Aorta (tissue), 5 donors: ENCODE measurements at regions not wholly inside any gene's neighbourhood (a gene's known extent, or its start where the extent isn't known, plus 50 kb on each side); places are given as distances from the start of the nearest gene placed in this dataset.

ENCODE experiments used
- ATAC-seq: fragments of 200-7000 bp; cut with Tn5 transposase; one replicate; pipeline ENCODE4 v1.9.1; 2022; ENCODE audit warnings: moderate library complexity; ENCODE audit not compliant: low FRiP score
- DNase-seq, 2 donors: peaks; one replicate each; pipeline ENCODE4 v3.0.0-alpha.2; 2020
- H3K27ac ChIP-seq, 2 donors: one replicate each; pipeline ENCODE4 v1.5.1; 2013; ENCODE audit warnings: low read length in 2 of 2, mild to moderate bottlenecking in 2 of 2, moderate library complexity in 2 of 2, control low read depth in 1 of 2, inconsistent platforms in 1 of 2, low read depth in 1 of 2
- H3K27me3 ChIP-seq, 2 donors: one replicate each; pipeline ENCODE4 v1.6.1; 2013; ENCODE audit warnings: control low read depth in 1 of 2, low read length in 1 of 2, mild to moderate bottlenecking in 1 of 2, moderate library complexity in 1 of 2; ENCODE audit not compliant: insufficient read depth in 2 of 2, control insufficient read depth in 1 of 2
- H3K36me3 ChIP-seq, 2 donors: one replicate each; pipeline ENCODE4 v1.6.1; 2013; ENCODE audit warnings: control low read depth in 1 of 2, low read length in 1 of 2, mild to moderate bottlenecking in 1 of 2; ENCODE audit not compliant: insufficient read depth in 2 of 2, control insufficient read depth in 1 of 2
- H3K4me1 ChIP-seq, 2 donors: one replicate each; pipeline ENCODE4 v1.6.1; 2013; ENCODE audit warnings: low read length in 2 of 2, control low read depth in 1 of 2, mild to moderate bottlenecking in 1 of 2, moderate library complexity in 1 of 2; ENCODE audit not compliant: insufficient read depth in 2 of 2, control insufficient read depth in 1 of 2
- H3K4me3 ChIP-seq, 2 donors: one replicate each; pipeline ENCODE4 v1.5.1; 2013; ENCODE audit warnings: low read length in 2 of 2, control low read depth in 1 of 2, mild to moderate bottlenecking in 1 of 2
- H3K9me3 ChIP-seq: one replicate; pipeline ENCODE4 v1.6.1; 2013; ENCODE audit warnings: mild to moderate bottlenecking, low read length; ENCODE audit not compliant: control insufficient read depth
- WGBS, 2 donors: extraction: QIAGEN DNeasy Blood & Tissue Kit; methylation state at CpG; one replicate each; pipeline ENCODE4 v1.1.7; 2013; 5-methylcytosine and 5-hydroxymethylcytosine counted together
- intact Hi-C, 2 donors: fragments of 100-400 bp; cut with DNase I; formaldehyde crosslinking; loops; one replicate each; pipeline versions ENCODE4 v1.14.2 to v1.15.0; 2022
- donor health status: healthy with polysubstance abuse.
- donor health status: Bipolar disorder and iron deficiency.
- donor health status: DM: no; HTN: no; CAD: no.
- donor health status: DM: no; HTN: no; CAD: no.
- donor health status: DM: yes; HTN: yes; CAD: no.

DNA sequence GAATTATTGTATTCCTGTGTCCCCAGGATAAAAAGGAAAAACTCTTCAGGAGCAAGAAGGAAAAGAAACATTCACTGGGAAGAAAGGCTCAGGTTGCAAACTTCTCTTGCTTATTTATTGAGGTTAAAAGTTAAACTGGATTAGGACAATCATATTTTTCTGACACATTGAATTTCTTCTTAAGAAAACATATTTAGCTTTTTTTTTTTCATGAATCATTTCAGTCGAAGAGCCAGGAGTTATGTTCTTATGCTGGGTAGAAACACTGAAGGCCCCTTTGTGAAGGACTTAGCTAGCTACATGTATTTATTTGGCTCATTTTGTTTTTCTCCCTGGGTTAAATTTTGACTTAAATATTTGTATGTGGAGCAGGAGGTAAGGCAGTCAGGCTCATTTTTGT, 434.0 kb downstream of the KLF5 start:
- H3K9me3 ChIP-seq, result no peaks in the 10 kb centered on the region
- no peak for DNase-seq
- H3K27me3 ChIP-seq, result no peaks in the 10 kb centered on the region
- no peak for ATAC-seq
- no peak overlapping the region for H3K4me3 ChIP-seq
- intact Hi-C loops, result no loop called here
- WGBS, 2 donors, result 15 to 16% methylated on average over 1 of the region's 1 CpG
- peaks cover 0 to 4% of the 10 kb centered on the region in 2 donors for H3K4me1 ChIP-seq
- no peaks in the 10 kb centered on the region for H3K36me3 ChIP-seq
- H3K27ac ChIP-seq, result no peak overlapping the region

GRCh38 chr13:73482556-73482955, 423.8 kb downstream of the KLF5 start:
- Histone ChIP-seq H3K27ac (no peak overlapping the region), H3K4me3 (no peak overlapping the region), H3K27me3 (no peaks in the 10 kb centered on the region), H3K9me3 (no peaks in the 10 kb centered on the region), H3K36me3 (no peaks in the 10 kb centered on the region), H3K4me1 (peaks cover 0 to 2% of the 10 kb centered on the region in 2 donors)
- DNase-seq, result no peak
- intact Hi-C loops, result no loop called here
- ATAC-seq, result no peak
- WGBS, 2 donors, result 43 to 47% methylated on average over 1 of the region's 1 CpG

DNA sequence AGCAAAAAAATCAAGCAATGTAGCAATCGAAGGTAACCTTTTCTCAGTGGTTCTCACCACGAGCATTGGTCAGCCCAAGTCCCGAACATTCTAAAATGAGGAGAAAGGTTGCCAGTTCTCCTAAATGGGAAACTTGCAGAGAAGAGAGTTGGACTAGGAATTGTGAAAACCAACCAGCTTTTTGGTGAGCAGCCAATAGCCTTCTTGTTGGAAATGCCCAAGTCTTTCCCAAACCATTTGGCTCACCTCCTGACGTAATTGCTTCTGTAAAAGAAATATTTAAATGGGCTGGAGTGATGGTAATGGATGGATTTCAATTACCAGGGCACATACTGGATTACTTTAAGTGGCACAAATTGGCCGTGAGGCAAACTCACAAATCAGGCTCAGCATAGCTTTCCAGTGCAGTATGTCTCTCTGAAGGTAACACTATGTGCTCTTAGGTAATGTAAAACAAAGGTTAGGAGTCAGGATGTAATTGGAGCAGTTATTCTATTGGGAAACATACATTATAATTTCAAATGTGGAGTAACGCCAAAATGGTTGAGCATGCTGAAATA, 423.2 kb downstream of the KLF5 start:
- ATAC-seq, result no peak

GRCh38 chr13:73480779-73481559, 422.2 kb downstream of the KLF5 start:
- ATAC-seq, result no peak
- 4 to 11% methylated on average over 2 of the region's 2 CpGs for WGBS, 2 donors
- H3K27ac ChIP-seq, result no peak overlapping the region
- H3K4me1 ChIP-seq, result peaks cover 0 to 2% of the 10 kb centered on the region in 2 donors
- no peaks in the 10 kb centered on the region for H3K27me3 ChIP-seq
- DNase-seq, result no peak
- intact Hi-C loops, result no loop called here
- no peaks in the 10 kb centered on the region for H3K36me3 ChIP-seq
- no peaks in the 10 kb centered on the region for H3K9me3 ChIP-seq
- no peak overlapping the region for H3K4me3 ChIP-seq

More for the DNA sequence above, 423.2 kb downstream of the KLF5 start:
- Histone ChIP-seq H3K9me3 (no peaks in the 10 kb centered on the region), H3K4me3 (no peak overlapping the region), H3K27me3 (no peaks in the 10 kb centered on the region), H3K27ac (no peak overlapping the region), H3K36me3 (no peaks in the 10 kb centered on the region), H3K4me1 (peaks cover 0 to 2% of the 10 kb centered on the region in 2 donors)
- no peak for DNase-seq
- intact Hi-C loops, result no loop called here
- WGBS, 2 donors, result 41 to 43% methylated on average over 6 of the region's 6 CpGs

DNA sequence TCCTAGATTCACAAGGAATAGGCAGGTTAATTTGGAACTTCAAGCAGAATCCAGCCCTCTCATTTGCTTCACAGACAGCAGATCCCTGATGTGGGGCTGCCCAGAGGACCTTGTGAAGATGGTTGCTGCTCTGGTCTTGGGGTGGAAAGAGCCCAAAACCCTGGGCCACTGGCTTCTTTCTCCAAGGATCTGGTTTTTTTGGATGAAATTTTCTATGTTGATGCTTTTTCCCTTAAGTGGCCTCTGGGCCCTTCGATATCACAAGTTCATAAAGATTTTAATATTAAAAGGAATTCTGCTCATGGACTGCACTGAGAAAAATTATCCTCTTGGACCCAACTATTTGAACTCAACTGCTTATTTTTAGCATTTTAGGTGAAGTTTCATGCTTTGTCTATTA, 421.1 kb downstream of the KLF5 start:
- DNase-seq (no peak), ATAC-seq (no peak)
- no peak overlapping the region for H3K4me3 ChIP-seq
- H3K27ac ChIP-seq, result no peak overlapping the region
- H3K27me3 ChIP-seq, result no peaks in the 10 kb centered on the region
- peaks cover 0 to 2% of the 10 kb centered on the region in 2 donors for H3K4me1 ChIP-seq
- intact Hi-C loops, result no loop called here
- H3K9me3 ChIP-seq, result no peaks in the 10 kb centered on the region
- WGBS, 2 donors, result 81 to 86% methylated on average over 1 of the region's 1 CpG
- H3K36me3 ChIP-seq, result no peaks in the 10 kb centered on the region

- no peak overlapping the region for H3K27ac ChIP-seq
- peaks cover 0 to 2% of the 10 kb centered on the region in 2 donors for H3K4me1 ChIP-seq
- 89 to 99% methylated on average over 1 of the region's 1 CpG for WGBS, 2 donors
- no peaks in the 10 kb centered on the region for H3K9me3 ChIP-seq
- ATAC-seq, result no peak
- no peaks in the 10 kb centered on the region for H3K36me3 ChIP-seq
- H3K4me3 ChIP-seq, result no peak overlapping the region
- intact Hi-C loops, result no loop called here
- no peaks in the 10 kb centered on the region for H3K27me3 ChIP-seq
- no peak for DNase-seq
Observed at GRCh38 chr13:73479351-73479750, 420.5 kb downstream of the KLF5 start.

- WGBS, 2 donors, result 86 to 89% methylated on average over 3 of the region's 3 CpGs
- H3K4me1 ChIP-seq, result no peaks in the 10 kb centered on the region
- no peak for ATAC-seq
- no peaks in the 10 kb centered on the region for H3K36me3 ChIP-seq
- H3K27ac ChIP-seq, result no peak overlapping the region
- intact Hi-C loops, result no loop called here
- no peak overlapping the region for H3K4me3 ChIP-seq
- no peaks in the 10 kb centered on the region for H3K9me3 ChIP-seq
- H3K27me3 ChIP-seq, result no peaks in the 10 kb centered on the region
- DNase-seq, result no peak
Observed at GRCh38 chr13:73477441-73477840, 418.6 kb downstream of the KLF5 start.

GRCh38 chr13:73473016-73473415, 414.2 kb downstream of the KLF5 start:
- 81 to 87% methylated on average over 2 of the region's 2 CpGs for WGBS, 2 donors
- Histone ChIP-seq H3K4me3 (no peak overlapping the region), H3K36me3 (no peaks in the 10 kb centered on the region), H3K4me1 (no peaks in the 10 kb centered on the region), H3K27ac (no peak overlapping the region), H3K27me3 (no peaks in the 10 kb centered on the region), H3K9me3 (no peaks in the 10 kb centered on the region)
- intact Hi-C loops, result no loop called here
- DNase-seq (no peak), ATAC-seq (no peak)

DNA sequence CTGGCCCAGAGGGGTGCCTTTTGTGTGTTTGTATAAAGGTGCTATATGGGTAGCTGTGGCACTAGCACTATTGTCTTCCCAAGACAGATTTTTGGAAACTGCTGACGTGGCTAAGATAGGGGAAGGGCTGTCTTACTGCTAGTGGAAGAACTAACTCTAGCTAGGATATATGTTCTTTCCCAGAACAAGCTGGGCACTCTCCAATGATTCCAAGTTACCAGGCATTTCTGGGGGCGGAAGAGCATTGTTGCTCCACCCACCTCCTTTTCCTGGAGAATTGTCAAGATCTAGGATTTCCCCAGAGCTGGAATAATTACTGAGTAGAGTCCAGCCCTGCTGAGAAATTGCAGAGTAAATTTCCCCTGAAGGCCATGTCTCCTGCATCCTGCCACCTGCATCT, 408.3 kb downstream of the KLF5 start:
- Histone ChIP-seq H3K4me1 (peaks cover 0 to 4% of the 10 kb centered on the region in 2 donors), H3K27ac (no peak overlapping the region), H3K4me3 (no peak overlapping the region), H3K27me3 (no peaks in the 10 kb centered on the region), H3K36me3 (no peaks in the 10 kb centered on the region), H3K9me3 (no peaks in the 10 kb centered on the region)
- intact Hi-C loops, result no loop called here
- ATAC-seq (no peak), DNase-seq (no peak)
- WGBS, 2 donors, result 51 to 54% methylated on average over 2 of the region's 2 CpGs
